Tibial nerve (tissue), 4 donors: ENCODE measurements at regions not wholly inside any gene's neighbourhood (a gene's known extent, or its start where the extent isn't known, plus 50 kb on each side); places are given as distances from the start of the nearest gene placed in this dataset.
"Not testable (repeated sequence)": the region's sequence is repeated elsewhere in the genome, so short reads cannot be mapped to it uniquely, and the experiment has no call there.

ENCODE experiments used
- DNase-seq, 2 donors: peaks; one replicate each; pipeline ENCODE4 v3.0.0-alpha.2; 2019; ENCODE audit warnings: low spot score in 2 of 2
- H3K27ac ChIP-seq, 4 donors: fragments of 200-600 bp; sonication (generic) in 3 of 4; one replicate each; pipeline ENCODE4 v1.5.1; 2017 to 2019; ENCODE audit warnings: mild to moderate bottlenecking in 1 of 4
- H3K27me3 ChIP-seq, 2 donors: fragments of 200-600 bp; sonication (generic) in 1 of 2; one replicate each; pipeline versions ENCODE4 v1.5.1 to v1.6.0; 2017 to 2019
- H3K36me3 ChIP-seq, 3 donors: fragments of 200-600 bp; sonication (generic); one replicate each; pipeline ENCODE4 v1.5.1; 2018 to 2019
- H3K4me1 ChIP-seq, 4 donors: fragments of 200-600 bp; sonication (generic) in 3 of 4; one replicate each; pipeline ENCODE4 v1.5.1; 2017 to 2019
- H3K4me3 ChIP-seq, 4 donors: fragments of 200-600 bp; sonication (generic) in 3 of 4; one replicate each; pipeline ENCODE4 v1.5.1; 2017 to 2019; ENCODE audit warnings: mild to moderate bottlenecking in 1 of 4, moderate library complexity in 1 of 4
- H3K9me3 ChIP-seq, 4 donors: fragments of 200-600 bp; sonication (generic) in 3 of 4; one replicate each; pipeline ENCODE4 v1.5.1; 2017 to 2019
- CTCF ChIP-seq, 5 experiments: fragments of 200-600 bp in 3 of 5; fragments of 450-650 bp in 2 of 5; sonication (generic) in 3 of 5; IDR thresholded peaks; one replicate each; pipeline ENCODE4 v1.5.1; 2016 to 2019; ENCODE audit warnings: antibody characterized with exemption in 5 of 5, mild to moderate bottlenecking in 3 of 5, moderate library complexity in 2 of 5
- EP300 ChIP-seq, 2 donors: sonication (generic); formaldehyde crosslinking; IDR thresholded peaks; one replicate each; pipeline ENCODE4 v1.6.1; 2017; ENCODE audit warnings: antibody characterized with exemption in 2 of 2, mild to moderate bottlenecking in 1 of 2
- POLR2A ChIP-seq, 2 donors: fragments of 450-650 bp; IDR thresholded peaks; one replicate each; pipeline ENCODE4 v1.6.1; 2017; ENCODE audit warnings: antibody characterized with exemption in 2 of 2, mild to moderate bottlenecking in 2 of 2, moderate library complexity in 2 of 2
- WGBS, 2 donors: methylation state at CpG; one replicate each; pipeline ENCODE4 v1.1.5; 2018; 5-methylcytosine and 5-hydroxymethylcytosine counted together

GRCh38 chr16:87033021-87033471, 284.1 kb downstream of the C16orf95 start:
- no peak overlapping the region for H3K27ac ChIP-seq
- no peak for DNase-seq

GRCh38 chr16:87033541-87034300, 283.5 kb downstream of the C16orf95 start:
- Histone ChIP-seq H3K36me3 (no peaks in the 10 kb centered on the region), H3K4me3 (no peak overlapping the region), H3K27me3 (peaks cover 0 to 17% of the 10 kb centered on the region in 2 donors), H3K27ac (no peak overlapping the region), H3K4me1 (peaks cover 0 to 3% (median 0%) of the 10 kb centered on the region in 4 donors), H3K9me3 (no peaks in the 10 kb centered on the region)
- WGBS, 2 donors: 61 to 66% methylated on average over 18 of the region's 18 CpGs
- no peak for TF ChIP-seq CTCF (IDR thresholded peaks at IDR 0.05)
- TF ChIP-seq EP300 (IDR thresholded peaks at IDR 0.05): no peak
- TF ChIP-seq POLR2A (IDR thresholded peaks at IDR 0.05): no peak
- no peak for DNase-seq

More at GRCh38 chr16:87033021-87033471, 284.1 kb downstream of the C16orf95 start:
- TF ChIP-seq EP300 (IDR thresholded peaks at IDR 0.05): no peak
- no peak for TF ChIP-seq POLR2A (IDR thresholded peaks at IDR 0.05)
- no peak for TF ChIP-seq CTCF (IDR thresholded peaks at IDR 0.05)
- WGBS, 2 donors: 47 to 56% methylated on average over 15 of the region's 15 CpGs
- Histone ChIP-seq H3K4me1 (peaks cover 0 to 3% (median 0%) of the 10 kb centered on the region in 4 donors), H3K36me3 (no peaks in the 10 kb centered on the region), H3K4me3 (no peak overlapping the region), H3K9me3 (no peaks in the 10 kb centered on the region), H3K27me3 (peaks cover 0 to 17% of the 10 kb centered on the region in 2 donors)

- Histone ChIP-seq H3K27me3 (peaks cover 0 to 17% of the 10 kb centered on the region in 2 donors), H3K4me1 (peaks cover 0 to 3% (median 0%) of the 10 kb centered on the region in 4 donors), H3K4me3 (no peak overlapping the region), H3K36me3 (no peaks in the 10 kb centered on the region), H3K27ac (no peak overlapping the region), H3K9me3 (no peaks in the 10 kb centered on the region)
- DNase-seq: no peak
- TF ChIP-seq POLR2A (IDR thresholded peaks at IDR 0.05) (no peak), EP300 (IDR thresholded peaks at IDR 0.05) (no peak), CTCF (IDR thresholded peaks at IDR 0.05) (no peak)
- 47% methylated on average over 4 of the region's 4 CpGs for WGBS, 2 donors
Measured at GRCh38 chr16:87034317-87034716, 282.9 kb downstream of the C16orf95 start.

- Histone ChIP-seq H3K9me3 (no peaks in the 10 kb centered on the region), H3K27ac (no peak overlapping the region), H3K36me3 (no peaks in the 10 kb centered on the region), H3K4me1 (peaks cover 0 to 3% (median 0%) of the 10 kb centered on the region in 4 donors), H3K4me3 (no peak overlapping the region), H3K27me3 (peaks cover 0 to 17% of the 10 kb centered on the region in 2 donors)
- WGBS, 2 donors: 93 to 96% methylated on average over 7 of the region's 7 CpGs
- TF ChIP-seq POLR2A (IDR thresholded peaks at IDR 0.05) (no peak), CTCF (IDR thresholded peaks at IDR 0.05) (no peak), EP300 (IDR thresholded peaks at IDR 0.05) (no peak)
- no peak for DNase-seq
Measured at GRCh38 chr16:87035053-87035452, 282.1 kb downstream of the C16orf95 start.

- Histone ChIP-seq H3K4me3 (no peak overlapping the region), H3K9me3 (no peaks in the 10 kb centered on the region), H3K27ac (no peak overlapping the region), H3K27me3 (peaks cover 0 to 17% of the 10 kb centered on the region in 2 donors), H3K36me3 (no peaks in the 10 kb centered on the region), H3K4me1 (peaks cover 0 to 3% (median 0%) of the 10 kb centered on the region in 4 donors)
- 82 to 83% methylated on average over 7 of the region's 7 CpGs for WGBS, 2 donors
- no peak for DNase-seq
- TF ChIP-seq EP300 (IDR thresholded peaks at IDR 0.05) (no peak), POLR2A (IDR thresholded peaks at IDR 0.05) (no peak), CTCF (IDR thresholded peaks at IDR 0.05) (no peak)
Measured at GRCh38 chr16:87037012-87037411, 280.2 kb downstream of the C16orf95 start.

GRCh38 chr16:87038528-87038927, 278.7 kb downstream of the C16orf95 start:
- peaks cover 0 to 13% (median 0%) of the 10 kb centered on the region in 4 donors for H3K4me1 ChIP-seq
- not testable (repeated sequence) for H3K9me3 ChIP-seq, H3K27me3 ChIP-seq, H3K27ac ChIP-seq, H3K4me3 ChIP-seq, H3K36me3 ChIP-seq, DNase-seq
- 88 to 89% methylated on average over 3 of the region's 3 CpGs for WGBS, 2 donors
